Spleen (tissue), 11 donors: ENCODE measurements at regions not wholly inside any gene's neighbourhood (a gene's known extent, or its start where the extent isn't known, plus 50 kb on each side); places are given as distances from the start of the nearest gene placed in this dataset.
A peak's percentile ranks its signal among the peaks of the same experiment; 100 is the strongest.

Experiments
- DNase-seq: peaks from one replicate; pipeline ENCODE4 v3.0.0-alpha.2; 2020
- H3K27ac ChIP-seq, 8 donors: fragments of 200-600 bp; sonication (generic) in 7 of 8; 1 replicate in 4 of 8; 2 replicates in 4 of 8; pipeline versions ENCODE4 v1.5.0 to v1.8.0; 2016 to 2021; ENCODE audit warnings: inconsistent platforms in 4 of 8, mild to moderate bottlenecking in 4 of 8, moderate library complexity in 1 of 8
- H3K27me3 ChIP-seq, 7 donors: fragments of 200-600 bp; sonication (generic) in 6 of 7; replicated peaks in 1 of 7; 1 replicate in 4 of 7; 2 replicates in 3 of 7; pipeline versions ENCODE4 v1.5.0 to v1.8.0; 2016 to 2021; ENCODE audit warnings: inconsistent platforms in 3 of 7, mild to moderate bottlenecking in 1 of 7
- H3K36me3 ChIP-seq, 6 donors: fragments of 200-600 bp; sonication (generic) in 5 of 6; 1 replicate in 4 of 6; 2 replicates in 2 of 6; pipeline versions ENCODE4 v1.5.0 to v1.8.0; 2016 to 2021; ENCODE audit warnings: inconsistent platforms in 2 of 6
- H3K4me1 ChIP-seq, 6 donors: fragments of 200-600 bp; sonication (generic) in 5 of 6; 1 replicate in 3 of 6; 2 replicates in 3 of 6; pipeline versions ENCODE4 v1.5.0 to v1.8.0; 2016 to 2021; ENCODE audit warnings: inconsistent platforms in 3 of 6
- H3K4me3 ChIP-seq, 8 donors: fragments of 200-600 bp; sonication (generic) in 7 of 8; 1 replicate in 4 of 8; 2 replicates in 4 of 8; pipeline versions ENCODE4 v1.5.0 to v1.8.0; 2016 to 2021; ENCODE audit warnings: inconsistent platforms in 4 of 8, mild to moderate bottlenecking in 4 of 8, moderate library complexity in 2 of 8
- H3K9me3 ChIP-seq, 8 donors: fragments of 200-600 bp; sonication (generic) in 7 of 8; 1 replicate in 4 of 8; 2 replicates in 4 of 8; pipeline versions ENCODE4 v1.5.0 to v1.8.0; 2016 to 2021; ENCODE audit warnings: inconsistent platforms in 4 of 8
- CTCF ChIP-seq, 11 experiments: fragments of 200-600 bp in 7 of 11; fragments of 450-650 bp in 4 of 11; sonication (generic) in 4 of 11; IDR thresholded peaks in 8 of 11; conservative IDR thresholded peaks in 3 of 11; 1 replicate in 7 of 11; 2 replicates in 4 of 11; pipeline versions ENCODE4 v1.4.0 to v1.8.0; 2016 to 2021; ENCODE audit warnings: antibody characterized with exemption in 11 of 11, inconsistent platforms in 4 of 11, mild to moderate bottlenecking in 1 of 11
- POLR2A ChIP-seq, 3 donors: fragments of 450-650 bp; IDR thresholded peaks; one replicate each; pipeline ENCODE4 v1.5.1; 2017; ENCODE audit warnings: antibody characterized with exemption in 3 of 3, mild to moderate bottlenecking in 1 of 3
- POLR2AphosphoS5 ChIP-seq, 3 donors: sonication (generic); formaldehyde crosslinking; IDR thresholded peaks; one replicate each; pipeline ENCODE4 v1.5.1; 2017; ENCODE audit warnings: antibody characterized with exemption in 3 of 3
- whole genome bisulfite sequencing, 5 donors: extraction: QIAGEN DNeasy Blood & Tissue Kit in 3 of 5; methylation state at CpG; one replicate each; pipeline versions ENCODE4 v1.1.5 to v1.1.7; 2013 to 2018; 5-methylcytosine and 5-hydroxymethylcytosine counted together
- intact Hi-C: fragments of 100-400 bp; cut with DNase I; formaldehyde crosslinking; loops from one replicate; pipeline ENCODE4 v1.15.0; 2023; ENCODE audit warnings: low total_unique reads
- donor health status: healthy with polysubstance abuse.
- donor health status: DM: no; HTN: no; CAD: no; lungs with moderate emphysema.
- donor health status: DM: no; HTN: no; CAD: no.
- donor health status: Bipolar disorder and iron deficiency.
- donor health status: healthy.
- donor health status: DM: no; HTN: no; CAD: no.
- donor health status: DM: yes; HTN: yes; CAD: no.

GRCh38 chr9:70472268-70473249, 58.1 kb upstream of the KLF9 start:
- no peak overlapping the region for H3K4me3 ChIP-seq
- H3K4me1 ChIP-seq: peaks cover 0 to 23% (median 14%) of the 10 kb centered on the region in 6 donors
- intact Hi-C loops: no loop called here
- H3K9me3 ChIP-seq: no peaks in the 10 kb centered on the region
- no peaks in the 10 kb centered on the region for H3K27me3 ChIP-seq
- TF ChIP-seq POLR2A (IDR thresholded peaks at IDR 0.05): no peak
- TF ChIP-seq CTCF (IDR thresholded peaks at IDR 0.05 in 8 of 11, conservative IDR thresholded peaks at IDR 0.05 in 3 of 11): no peak
- TF ChIP-seq POLR2AphosphoS5 (IDR thresholded peaks at IDR 0.05): no peak
- H3K36me3 ChIP-seq: no peaks in the 10 kb centered on the region
- H3K27ac ChIP-seq: peak overlapping the region in 1 of 8 donors; percentile 13
- WGBS, 5 donors: 79 to 88% (median 86%) methylated on average over 14 of the region's 14 CpGs
- DNase-seq: no peak

- Histone ChIP-seq H3K4me1 (peaks cover 0 to 23% (median 14%) of the 10 kb centered on the region in 6 donors), H3K36me3 (no peaks in the 10 kb centered on the region), H3K27ac (peak overlapping the region in 7 of 8 donors; percentile 17 to 71 (median 63)), H3K9me3 (no peaks in the 10 kb centered on the region), H3K27me3 (no peaks in the 10 kb centered on the region), H3K4me3 (no peak overlapping the region)
- WGBS, 5 donors: 41 to 63% (median 52%) methylated on average over 9 of the region's 9 CpGs
- intact Hi-C loops: no loop called here
- TF ChIP-seq POLR2AphosphoS5 (IDR thresholded peaks at IDR 0.05) (no peak), CTCF (IDR thresholded peaks at IDR 0.05 in 8 of 11, conservative IDR thresholded peaks at IDR 0.05 in 3 of 11) (peak in 2 of 11 experiments; percentile 7 to 13)
- no peak for DNase-seq
Observed at GRCh38 chr9:70470050-70471015, 55.9 kb upstream of the KLF9 start.

DNA sequence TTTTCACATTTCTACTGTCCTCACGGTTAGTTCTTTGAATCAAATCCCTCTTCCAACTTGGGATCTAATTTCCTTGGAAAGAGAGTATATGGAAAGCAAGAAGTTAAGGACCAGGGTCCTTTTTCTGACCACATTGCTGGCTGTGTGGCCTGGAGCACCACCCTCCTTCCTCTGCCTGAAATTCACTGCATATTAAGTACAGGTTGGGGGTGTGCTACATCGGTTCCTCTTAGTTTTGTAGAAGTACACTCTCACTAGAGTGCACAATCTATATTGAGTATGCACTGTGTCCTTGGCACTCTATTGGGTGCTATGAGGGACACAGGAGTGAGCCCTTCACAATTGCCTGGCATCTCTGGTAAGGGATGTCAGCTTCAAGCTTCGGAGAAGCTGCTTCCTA, 53.8 kb upstream of the KLF9 start:
- intact Hi-C loops: no loop called here
- H3K4me3 ChIP-seq: no peak overlapping the region
- H3K9me3 ChIP-seq: no peaks in the 10 kb centered on the region
- no peaks in the 10 kb centered on the region for H3K27me3 ChIP-seq
- no peak for DNase-seq
- peaks cover 0 to 23% (median 14%) of the 10 kb centered on the region in 6 donors for H3K4me1 ChIP-seq
- no peaks in the 10 kb centered on the region for H3K36me3 ChIP-seq
- 81 to 86% (median 82%) methylated on average over 3 of the region's 3 CpGs for WGBS, 5 donors
- TF ChIP-seq CTCF (IDR thresholded peaks at IDR 0.05 in 8 of 11, conservative IDR thresholded peaks at IDR 0.05 in 3 of 11) (no peak), POLR2AphosphoS5 (IDR thresholded peaks at IDR 0.05) (no peak), POLR2A (IDR thresholded peaks at IDR 0.05) (no peak)
- peak overlapping the region in 1 of 8 donors; percentile 39 for H3K27ac ChIP-seq
